ENCODE measurements at regions not wholly inside any gene's neighbourhood (a gene's known extent, or its start where the extent isn't known, plus 50 kb on each side); places are given as distances from the start of the nearest gene placed in this dataset.

DNA sequence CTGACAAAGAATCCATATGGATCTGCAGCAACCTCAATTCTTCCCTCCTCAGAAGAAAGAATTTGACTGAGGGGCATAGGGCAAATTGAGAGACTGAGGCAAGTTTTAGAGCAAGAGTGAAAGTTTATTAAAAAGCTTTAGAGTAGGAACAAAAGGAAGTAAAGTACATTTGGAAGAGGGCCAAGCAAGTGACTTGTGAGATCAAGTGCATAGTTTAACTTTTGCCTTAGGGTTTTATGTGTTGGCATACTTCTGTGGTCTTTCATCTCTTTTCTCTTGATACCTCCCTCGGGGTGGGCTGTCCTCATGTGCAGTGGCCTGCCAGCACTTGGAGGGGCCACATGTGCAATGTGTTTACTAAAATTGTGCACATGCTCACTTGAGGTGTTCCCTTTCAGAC is 98.0 kb upstream of the MAGEB16 start:
- TF ChIP-seq, protein P1, sequence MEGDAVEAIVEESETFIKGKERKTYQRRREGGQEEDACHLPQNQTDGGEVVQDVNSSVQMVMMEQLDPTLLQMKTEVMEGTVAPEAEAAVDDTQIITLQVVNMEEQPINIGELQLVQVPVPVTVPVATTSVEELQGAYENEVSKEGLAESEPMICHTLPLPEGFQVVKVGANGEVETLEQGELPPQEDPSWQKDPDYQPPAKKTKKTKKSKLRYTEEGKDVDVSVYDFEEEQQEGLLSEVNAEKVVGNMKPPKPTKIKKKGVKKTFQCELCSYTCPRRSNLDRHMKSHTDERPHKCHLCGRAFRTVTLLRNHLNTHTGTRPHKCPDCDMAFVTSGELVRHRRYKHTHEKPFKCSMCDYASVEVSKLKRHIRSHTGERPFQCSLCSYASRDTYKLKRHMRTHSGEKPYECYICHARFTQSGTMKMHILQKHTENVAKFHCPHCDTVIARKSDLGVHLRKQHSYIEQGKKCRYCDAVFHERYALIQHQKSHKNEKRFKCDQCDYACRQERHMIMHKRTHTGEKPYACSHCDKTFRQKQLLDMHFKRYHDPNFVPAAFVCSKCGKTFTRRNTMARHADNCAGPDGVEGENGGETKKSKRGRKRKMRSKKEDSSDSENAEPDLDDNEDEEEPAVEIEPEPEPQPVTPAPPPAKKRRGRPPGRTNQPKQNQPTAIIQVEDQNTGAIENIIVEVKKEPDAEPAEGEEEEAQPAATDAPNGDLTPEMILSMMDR (IDR thresholded peaks at IDR 0.05): no peak
- TF ChIP-seq EZH2 (IDR thresholded peaks at IDR 0.05): no peak
- no peak for TF ChIP-seq EZH2phosphoT487 (IDR thresholded peaks at IDR 0.05)
